ENCODE measurements at regions not wholly inside any gene's neighbourhood (a gene's known extent, or its start where the extent isn't known, plus 50 kb on each side); places are given as distances from the start of the nearest gene placed in this dataset.

DNA sequence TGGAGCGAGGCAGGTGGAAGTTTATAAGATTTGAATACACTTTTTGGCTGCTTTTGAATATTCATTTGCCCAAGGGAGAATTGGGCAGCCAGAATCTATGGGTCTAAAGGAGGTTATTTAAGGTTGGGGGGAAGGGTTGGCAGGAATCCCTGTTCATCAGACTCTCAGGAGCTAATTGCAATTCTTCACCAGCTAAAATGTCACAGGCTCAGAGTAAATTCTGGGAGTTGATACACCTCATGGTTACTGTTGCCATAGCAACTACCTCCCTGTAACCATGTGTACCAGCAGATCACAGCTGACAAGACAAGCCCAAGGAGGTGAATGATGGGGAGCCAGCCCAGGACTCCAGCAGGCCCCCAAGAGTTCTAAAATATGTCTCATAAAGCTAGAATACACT lies 75.5 kb downstream of the CAMK2N1 start:
- H3K18ac ChIP-seq (ENCODE audit: insufficient read length, low read depth, low read length) = no peak overlapping the region
- no peak overlapping the region for H3K4ac ChIP-seq (ENCODE audit: low read depth, low read length)
- no peak overlapping the region for H2BK5ac ChIP-seq (ENCODE audit: insufficient read length, low read length)
- H3K14ac ChIP-seq (ENCODE audit: insufficient read depth, low read length) = no peak overlapping the region
- H3K23ac ChIP-seq (ENCODE audit: insufficient read length, low read depth, low read length) = no peak overlapping the region
- TF ChIP-seq, protein P1, sequence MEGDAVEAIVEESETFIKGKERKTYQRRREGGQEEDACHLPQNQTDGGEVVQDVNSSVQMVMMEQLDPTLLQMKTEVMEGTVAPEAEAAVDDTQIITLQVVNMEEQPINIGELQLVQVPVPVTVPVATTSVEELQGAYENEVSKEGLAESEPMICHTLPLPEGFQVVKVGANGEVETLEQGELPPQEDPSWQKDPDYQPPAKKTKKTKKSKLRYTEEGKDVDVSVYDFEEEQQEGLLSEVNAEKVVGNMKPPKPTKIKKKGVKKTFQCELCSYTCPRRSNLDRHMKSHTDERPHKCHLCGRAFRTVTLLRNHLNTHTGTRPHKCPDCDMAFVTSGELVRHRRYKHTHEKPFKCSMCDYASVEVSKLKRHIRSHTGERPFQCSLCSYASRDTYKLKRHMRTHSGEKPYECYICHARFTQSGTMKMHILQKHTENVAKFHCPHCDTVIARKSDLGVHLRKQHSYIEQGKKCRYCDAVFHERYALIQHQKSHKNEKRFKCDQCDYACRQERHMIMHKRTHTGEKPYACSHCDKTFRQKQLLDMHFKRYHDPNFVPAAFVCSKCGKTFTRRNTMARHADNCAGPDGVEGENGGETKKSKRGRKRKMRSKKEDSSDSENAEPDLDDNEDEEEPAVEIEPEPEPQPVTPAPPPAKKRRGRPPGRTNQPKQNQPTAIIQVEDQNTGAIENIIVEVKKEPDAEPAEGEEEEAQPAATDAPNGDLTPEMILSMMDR (conservative IDR thresholded peaks at IDR 0.05) = no peak
- no peak overlapping the region for H3K27ac ChIP-seq (ENCODE audit: insufficient read length, low read depth, low read length)
- peaks cover 18% of the 10 kb centered on the region for H3K27me3 ChIP-seq (ENCODE audit: insufficient read depth, low read length)
- H2BK12ac ChIP-seq (ENCODE audit: insufficient read length, low read depth, low read length) = no peak overlapping the region
- H3K4me1 ChIP-seq (ENCODE audit: insufficient read depth, low read length) = no peaks in the 10 kb centered on the region
- no peak overlapping the region for H2AFZ ChIP-seq (ENCODE audit: low read length)
- H2BK120ac ChIP-seq (ENCODE audit: low read depth, low read length, poor library complexity, severe bottlenecking) = no peak overlapping the region
- peaks cover 9 to 17% of the 10 kb centered on the region in 2 experiments for H3K4me1 Mint-ChIP-seq
- no peaks in the 10 kb centered on the region for H3K79me2 ChIP-seq (ENCODE audit: insufficient read depth, low read length)
- H4K5ac ChIP-seq (ENCODE audit: insufficient read length, low read depth, low read length) = no peak overlapping the region
- DNase-seq = no peak
- no peak overlapping the region for H3K27ac Mint-ChIP-seq
- H4K91ac ChIP-seq (ENCODE audit: insufficient read length, low read depth, low read length) = no peak overlapping the region
- WGBS (ENCODE audit: extremely low coverage, insufficient read length, low lambda C conversion rate) = no CpG with 5 or more reads among the region's 1 CpG
- H2BK15ac ChIP-seq (ENCODE audit: low read depth, low read length) = no peak overlapping the region
- no peaks in the 10 kb centered on the region for H3K23me2 ChIP-seq (ENCODE audit: insufficient read length, low read depth, low read length, poor library complexity, severe bottlenecking)
- H3K36me3 Mint-ChIP-seq (ENCODE audit: insufficient read depth in 1 of 3, low read depth in 3 of 3) = no peaks in the 10 kb centered on the region
- no peak overlapping the region for H3T11ph ChIP-seq (ENCODE audit: low read length)
- H3K27me3 Mint-ChIP-seq (ENCODE audit: low read depth) = peaks cover 90% of the 10 kb centered on the region
- H3K79me1 ChIP-seq (ENCODE audit: insufficient read depth, low read depth, low read length, poor library complexity, severe bottlenecking) = no peaks in the 10 kb centered on the region
- H3K9ac ChIP-seq (ENCODE audit: extremely low read depth, insufficient read length, low read length) = no peak overlapping the region
- no peaks in the 10 kb centered on the region for H3K9me3 ChIP-seq (ENCODE audit: control insufficient read depth, low read depth, low read length)
- H3K9me3 Mint-ChIP-seq = peaks cover 0 to 14% of the 10 kb centered on the region in 2 experiments; a peak in 2 of 5 replicates
- no peak overlapping the region for H4K8ac ChIP-seq (replicated peaks; ENCODE audit: insufficient read length, low read depth, low read length)
- no peak overlapping the region for H3K4me3 Mint-ChIP-seq
- H4K20me1 ChIP-seq (ENCODE audit: control insufficient read depth, insufficient read depth, insufficient read length) = no peaks in the 10 kb centered on the region
- no peak overlapping the region for H3K4me2 ChIP-seq (ENCODE audit: insufficient read depth, insufficient read length, low read length)
- no peak overlapping the region for H2BK20ac ChIP-seq (ENCODE audit: low read depth, low read length, poor library complexity, severe bottlenecking)
- no peak overlapping the region for H2AK5ac ChIP-seq (ENCODE audit: insufficient read length, low read length)
- H3K56ac ChIP-seq (ENCODE audit: insufficient read length, low read depth, low read length) = no peak overlapping the region

Measured in H9 (cell line).